ENCODE measurements at regions not wholly inside any gene's neighbourhood (a gene's known extent, or its start where the extent isn't known, plus 50 kb on each side); places are given as distances from the start of the nearest gene placed in this dataset.

DNA sequence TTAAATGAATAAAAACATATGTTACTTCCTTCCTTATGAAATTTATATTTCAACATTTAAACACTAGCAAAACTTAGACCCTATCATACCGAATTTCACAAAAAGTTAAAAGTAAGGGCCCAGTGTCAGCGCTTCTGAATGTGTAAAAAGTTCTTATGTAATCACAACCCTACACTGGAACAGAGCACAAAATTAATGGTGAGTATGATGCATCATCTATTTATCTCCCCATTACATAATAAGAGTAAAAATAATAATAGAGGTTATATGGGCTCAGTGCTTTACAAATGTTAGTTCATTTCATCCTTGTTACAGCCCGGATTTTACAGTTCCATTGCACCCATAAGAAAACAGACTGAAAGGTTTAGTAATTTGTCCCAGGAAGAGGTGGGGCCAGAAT is 144.9 kb upstream of the POU3F3 start:
- TF ChIP-seq, protein P1, sequence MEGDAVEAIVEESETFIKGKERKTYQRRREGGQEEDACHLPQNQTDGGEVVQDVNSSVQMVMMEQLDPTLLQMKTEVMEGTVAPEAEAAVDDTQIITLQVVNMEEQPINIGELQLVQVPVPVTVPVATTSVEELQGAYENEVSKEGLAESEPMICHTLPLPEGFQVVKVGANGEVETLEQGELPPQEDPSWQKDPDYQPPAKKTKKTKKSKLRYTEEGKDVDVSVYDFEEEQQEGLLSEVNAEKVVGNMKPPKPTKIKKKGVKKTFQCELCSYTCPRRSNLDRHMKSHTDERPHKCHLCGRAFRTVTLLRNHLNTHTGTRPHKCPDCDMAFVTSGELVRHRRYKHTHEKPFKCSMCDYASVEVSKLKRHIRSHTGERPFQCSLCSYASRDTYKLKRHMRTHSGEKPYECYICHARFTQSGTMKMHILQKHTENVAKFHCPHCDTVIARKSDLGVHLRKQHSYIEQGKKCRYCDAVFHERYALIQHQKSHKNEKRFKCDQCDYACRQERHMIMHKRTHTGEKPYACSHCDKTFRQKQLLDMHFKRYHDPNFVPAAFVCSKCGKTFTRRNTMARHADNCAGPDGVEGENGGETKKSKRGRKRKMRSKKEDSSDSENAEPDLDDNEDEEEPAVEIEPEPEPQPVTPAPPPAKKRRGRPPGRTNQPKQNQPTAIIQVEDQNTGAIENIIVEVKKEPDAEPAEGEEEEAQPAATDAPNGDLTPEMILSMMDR (IDR thresholded peaks at IDR 0.05): no peak
- TF ChIP-seq EP300 (IDR thresholded peaks at IDR 0.05) (no peak), POLR2A (IDR thresholded peaks at IDR 0.05) (no peak)
